ENCODE measurements at regions not wholly inside any gene's neighbourhood (a gene's known extent, or its start where the extent isn't known, plus 50 kb on each side); places are given as distances from the start of the nearest gene placed in this dataset.

GRCh38 chr4:170400361-170400760 lies 310.6 kb upstream of the AADAT start:
- H3F3A ChIP-seq (ENCODE audit: insufficient read depth, low read length): no peaks in the 10 kb centered on the region
- no peaks in the 10 kb centered on the region for H4K20me1 ChIP-seq (ENCODE audit: insufficient read depth, low read length)
- H3K36me3 ChIP-seq (ENCODE audit: insufficient read depth, low read length): no peaks in the 10 kb centered on the region
- H3K9ac ChIP-seq (ENCODE audit: low read length): no peak overlapping the region
- no peak overlapping the region for H3K27ac ChIP-seq (ENCODE audit: low read depth, low read length, poor library complexity, severe bottlenecking)
- H3K9me2 ChIP-seq (ENCODE audit: low read depth, low read length): no peaks in the 10 kb centered on the region
- H3K4me1 ChIP-seq (ENCODE audit: insufficient read depth, low read length, severe bottlenecking): no peaks in the 10 kb centered on the region
- H3K4me2 ChIP-seq (ENCODE audit: low read length): no peak overlapping the region
- no peaks in the 10 kb centered on the region for H3K79me2 ChIP-seq (ENCODE audit: insufficient read depth, low read length)
- no peak overlapping the region for H3K4me3 ChIP-seq (ENCODE audit: low read depth, low read length, poor library complexity, severe bottlenecking)
- no peaks in the 10 kb centered on the region for H3K27me3 ChIP-seq (ENCODE audit: insufficient read depth, low read length)
- no peak for TF ChIP-seq EZH2 (IDR thresholded peaks at IDR 0.05; ENCODE audit: borderline replicate concordance, low read length)
- TF ChIP-seq CTCF (IDR thresholded peaks at IDR 0.05; ENCODE audit: low read length): no peak
- H2AFZ ChIP-seq (ENCODE audit: low read length): no peak overlapping the region
- no peaks in the 10 kb centered on the region for H3K9me3 ChIP-seq (ENCODE audit: low read length)

- TF ChIP-seq CTCF (IDR thresholded peaks at IDR 0.05; ENCODE audit: low read length) (no peak), EZH2 (IDR thresholded peaks at IDR 0.05; ENCODE audit: borderline replicate concordance, low read length) (no peak)
- no peak overlapping the region for H3K4me3 ChIP-seq (ENCODE audit: low read depth, low read length, poor library complexity, severe bottlenecking)
- H3K9ac ChIP-seq (ENCODE audit: low read length): no peak overlapping the region
- no peaks in the 10 kb centered on the region for H3K27me3 ChIP-seq (ENCODE audit: insufficient read depth, low read length)
- no peaks in the 10 kb centered on the region for H3K9me3 ChIP-seq (ENCODE audit: low read length)
- no peaks in the 10 kb centered on the region for H4K20me1 ChIP-seq (ENCODE audit: insufficient read depth, low read length)
- H3K27ac ChIP-seq (ENCODE audit: low read depth, low read length, poor library complexity, severe bottlenecking): no peak overlapping the region
- no peaks in the 10 kb centered on the region for H3K36me3 ChIP-seq (ENCODE audit: insufficient read depth, low read length)
- no peak overlapping the region for H2AFZ ChIP-seq (ENCODE audit: low read length)
- H3K4me1 ChIP-seq (ENCODE audit: insufficient read depth, low read length, severe bottlenecking): no peaks in the 10 kb centered on the region
- no peak overlapping the region for H3K4me2 ChIP-seq (ENCODE audit: low read length)
- H3K9me2 ChIP-seq (ENCODE audit: low read depth, low read length): no peaks in the 10 kb centered on the region
- H3K79me2 ChIP-seq (ENCODE audit: insufficient read depth, low read length): no peaks in the 10 kb centered on the region
- no peaks in the 10 kb centered on the region for H3F3A ChIP-seq (ENCODE audit: insufficient read depth, low read length)
Measured at GRCh38 chr4:170399581-170400293, 310.0 kb upstream of the AADAT start.

GRCh38 chr4:170398218-170398617 lies 308.5 kb upstream of the AADAT start:
- Histone ChIP-seq H3K9ac (ENCODE audit: low read length) (no peak overlapping the region), H3F3A (ENCODE audit: insufficient read depth, low read length) (no peaks in the 10 kb centered on the region), H3K9me3 (ENCODE audit: low read length) (no peaks in the 10 kb centered on the region), H3K79me2 (ENCODE audit: insufficient read depth, low read length) (no peaks in the 10 kb centered on the region), H3K4me2 (ENCODE audit: low read length) (no peak overlapping the region), H3K9me2 (ENCODE audit: low read depth, low read length) (no peaks in the 10 kb centered on the region), H3K27me3 (ENCODE audit: insufficient read depth, low read length) (no peaks in the 10 kb centered on the region), H3K4me3 (ENCODE audit: low read depth, low read length, poor library complexity, severe bottlenecking) (no peak overlapping the region), H3K36me3 (ENCODE audit: insufficient read depth, low read length) (no peaks in the 10 kb centered on the region), H3K27ac (ENCODE audit: low read depth, low read length, poor library complexity, severe bottlenecking) (no peak overlapping the region), H2AFZ (ENCODE audit: low read length) (no peak overlapping the region), H4K20me1 (ENCODE audit: insufficient read depth, low read length) (no peaks in the 10 kb centered on the region), H3K4me1 (ENCODE audit: insufficient read depth, low read length, severe bottlenecking) (no peaks in the 10 kb centered on the region)
- TF ChIP-seq CTCF (IDR thresholded peaks at IDR 0.05; ENCODE audit: low read length): no peak
- TF ChIP-seq EZH2 (IDR thresholded peaks at IDR 0.05; ENCODE audit: borderline replicate concordance, low read length): no peak

Data from OCI-LY1 (cell line).